HG02610 (cell line): ENCODE measurements at regions not wholly inside any gene's neighbourhood (a gene's known extent, or its start where the extent isn't known, plus 50 kb on each side); places are given as distances from the start of the nearest gene placed in this dataset.

Experiments used
- ATAC-seq: cut with Tn5 transposase; IDR thresholded peaks from one replicate; pipeline ENCODE4 v1.9.1; 2021; ENCODE audit warnings: mild to moderate bottlenecking, moderate library complexity; ENCODE audit not compliant: unreplicated experiment

DNA sequence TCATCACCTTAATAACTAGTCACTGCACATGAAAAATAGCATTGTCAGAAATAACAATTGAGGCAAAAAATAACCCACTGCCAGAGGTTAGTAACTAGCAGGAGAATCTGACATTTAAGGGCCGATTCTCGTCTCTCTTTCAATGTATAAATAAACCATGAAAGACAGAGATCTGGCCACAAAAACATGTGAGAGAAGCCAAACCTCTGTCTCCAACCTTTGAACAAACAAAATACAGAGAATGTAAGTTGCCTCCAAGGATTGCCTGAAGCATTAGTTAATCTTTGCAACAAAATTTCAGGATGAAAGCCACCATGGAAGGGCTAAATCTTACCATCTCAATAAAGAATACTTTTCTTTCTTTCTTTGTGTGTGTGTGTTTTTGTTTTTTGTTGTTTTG is 257.4 kb upstream of the TMTC1 start:
- no peak for ATAC-seq

DNA sequence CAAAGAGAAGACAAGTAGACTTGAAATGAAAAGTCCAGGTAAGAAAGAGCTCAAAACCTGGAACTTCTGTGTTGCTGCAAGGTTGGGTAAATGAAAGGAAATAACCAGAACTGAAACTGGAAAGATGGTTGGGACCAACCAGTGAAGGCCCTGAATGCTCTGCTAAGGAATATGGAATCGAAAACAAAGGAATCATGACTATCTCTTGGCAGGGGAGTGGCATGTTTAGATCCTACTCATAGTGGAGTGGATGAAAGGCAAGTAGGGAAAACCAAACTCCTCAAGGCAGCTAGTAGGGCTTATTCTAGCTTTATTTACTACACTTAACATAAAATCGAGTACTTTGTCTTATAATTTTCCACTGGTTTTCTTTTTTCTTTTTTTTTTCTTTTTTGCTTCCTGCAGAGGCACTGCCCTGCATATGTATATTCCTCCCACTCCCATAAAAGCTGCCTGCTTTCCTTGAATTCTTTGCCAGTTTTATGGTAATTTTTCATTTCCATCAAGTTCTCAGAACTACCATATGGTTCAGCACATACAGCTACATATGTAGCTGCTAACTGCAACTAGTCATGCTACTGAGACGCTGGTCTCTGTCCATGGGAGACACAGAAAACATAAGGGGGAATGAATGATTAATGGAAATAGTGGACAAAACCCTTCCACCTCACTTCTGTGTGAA is 247.1 kb upstream of the TMTC1 start:
- no peak for ATAC-seq

DNA sequence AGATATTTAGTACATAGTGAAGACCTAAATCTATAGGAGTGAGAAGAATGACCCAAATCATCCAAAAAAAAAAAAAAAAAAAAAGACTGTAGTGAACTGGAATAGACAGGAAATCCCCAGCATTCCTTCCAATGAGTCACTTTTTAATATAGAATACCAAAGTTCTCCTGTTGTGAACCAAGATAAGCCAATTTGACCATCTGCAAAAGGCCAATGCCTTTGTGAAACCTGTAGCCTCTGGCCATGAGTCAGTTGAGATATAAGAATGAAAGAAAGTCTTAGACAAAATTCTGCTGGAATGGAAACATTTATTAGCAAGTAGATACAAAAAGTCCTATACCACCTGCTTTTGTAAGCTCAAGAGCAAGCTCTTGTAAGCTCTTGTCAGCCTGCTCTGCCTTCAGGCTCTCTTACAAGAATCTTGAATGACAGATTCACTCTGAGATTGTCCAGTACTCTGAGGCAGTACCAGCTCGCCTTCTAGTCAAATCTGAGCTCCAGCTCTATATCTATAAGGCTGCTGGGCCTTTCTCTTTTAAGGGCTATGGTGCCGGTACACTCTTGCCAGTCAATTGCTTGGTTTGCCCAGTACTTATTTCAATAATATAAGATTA is 243.0 kb upstream of the TMTC1 start:
- ATAC-seq: no peak

DNA sequence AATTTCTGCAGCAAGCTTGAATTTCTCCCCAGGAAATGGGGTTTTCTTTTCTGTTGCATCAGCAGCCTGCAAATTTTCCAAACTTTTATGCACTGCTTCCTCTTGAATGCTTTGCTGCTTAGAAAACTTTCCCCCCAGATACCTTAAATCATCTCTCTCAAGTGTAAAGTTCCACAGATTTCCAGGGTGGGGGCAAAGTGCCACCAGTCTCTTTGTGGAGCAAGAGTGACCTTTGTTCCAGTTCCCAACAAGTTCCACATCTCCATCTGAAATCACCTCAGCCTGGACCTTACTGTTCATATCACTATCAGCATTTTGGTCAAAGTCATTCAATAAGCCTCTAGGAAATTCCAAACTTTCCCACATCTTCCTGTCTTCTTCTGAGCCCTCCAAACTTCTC is 241.6 kb upstream of the TMTC1 start:
- ATAC-seq: no peak

DNA sequence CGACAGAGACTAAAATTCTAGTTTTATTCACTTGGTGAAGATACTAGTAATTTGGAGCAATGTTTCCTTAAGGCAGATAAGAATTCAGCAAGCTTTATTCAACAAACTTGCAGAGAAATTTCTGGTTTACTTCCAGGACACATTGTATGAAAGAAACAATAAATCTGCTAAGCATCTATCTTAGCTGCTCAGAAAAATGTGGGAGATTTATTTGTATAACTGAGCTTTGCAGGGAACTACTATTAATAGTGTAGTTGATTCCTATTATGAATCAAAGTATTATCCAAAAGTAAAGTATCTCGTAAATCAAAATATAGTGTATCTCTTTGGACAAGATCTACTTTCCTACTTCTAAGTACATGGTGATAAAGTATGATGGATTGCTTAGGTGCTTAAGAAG is 239.4 kb upstream of the TMTC1 start:
- ATAC-seq: no peak

DNA sequence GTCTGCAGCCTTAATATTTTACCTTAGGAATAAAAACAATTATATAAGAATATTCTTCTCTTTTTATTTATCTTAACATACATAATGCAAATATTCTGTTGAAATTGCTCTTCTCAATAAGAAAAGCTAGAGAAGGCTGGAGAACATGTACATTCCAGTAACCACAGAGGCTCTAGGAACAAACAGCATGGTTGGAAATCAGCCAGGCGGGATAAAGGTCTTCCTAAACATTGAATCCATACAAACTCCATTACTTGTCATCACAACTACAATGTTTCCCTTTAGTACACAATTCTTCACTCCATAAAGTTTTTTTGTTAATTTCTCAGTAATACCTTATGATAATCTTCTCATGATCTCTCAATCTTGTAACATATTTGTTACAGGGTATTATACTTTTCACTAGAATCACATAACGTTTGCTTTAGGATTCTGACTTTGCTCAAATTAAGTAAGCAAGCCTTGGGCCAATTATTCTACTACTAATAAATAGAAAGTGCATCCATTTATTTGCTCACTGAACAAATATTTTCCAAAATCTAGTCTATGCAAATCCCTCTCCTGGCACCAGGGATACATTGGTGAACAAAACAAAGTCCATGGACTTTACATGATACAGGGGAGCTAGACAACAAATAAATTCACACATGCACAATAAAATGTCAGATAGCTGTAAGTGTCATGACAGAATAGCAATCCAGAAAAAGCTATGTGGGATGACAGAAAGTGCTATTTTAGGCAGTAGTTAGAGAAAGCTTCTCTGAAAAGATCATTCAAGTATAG is 237.5 kb upstream of the TMTC1 start:
- ATAC-seq: no peak

DNA sequence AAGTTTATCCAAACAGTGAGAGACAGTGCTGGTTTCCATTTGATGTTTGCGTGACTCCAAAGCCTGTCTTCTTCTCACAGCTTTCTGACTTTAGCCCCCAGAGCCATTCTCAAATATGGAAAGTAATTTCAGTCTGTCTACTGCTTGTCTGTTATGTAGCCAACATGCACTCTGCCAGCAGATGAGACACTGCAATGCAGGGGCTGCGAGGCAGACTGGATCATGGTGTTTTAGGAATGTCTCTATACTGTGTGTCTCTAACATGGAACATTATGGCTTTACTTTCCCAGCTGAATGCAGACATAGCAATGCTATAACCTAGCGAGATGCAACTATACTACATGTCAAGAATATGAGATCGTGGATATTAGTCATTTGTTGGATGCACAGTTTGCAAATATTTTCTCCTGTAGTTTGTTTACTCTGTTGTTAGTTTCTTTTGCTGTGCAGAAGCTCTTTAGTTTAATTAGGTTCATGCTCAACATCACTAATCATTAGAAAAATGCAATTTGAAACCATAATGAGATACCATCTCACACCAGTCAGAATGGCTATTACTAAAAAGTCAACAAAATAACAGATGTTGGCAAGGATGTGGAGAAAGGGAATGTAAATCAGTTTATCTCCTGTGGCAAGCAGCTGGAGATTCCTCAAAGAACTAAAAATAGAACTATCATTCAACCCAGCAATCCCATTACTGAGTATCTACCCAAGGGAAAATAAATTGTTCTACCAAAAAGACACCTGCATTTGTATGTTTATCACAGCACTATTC is 235.8 kb upstream of the TMTC1 start:
- no peak for ATAC-seq

DNA sequence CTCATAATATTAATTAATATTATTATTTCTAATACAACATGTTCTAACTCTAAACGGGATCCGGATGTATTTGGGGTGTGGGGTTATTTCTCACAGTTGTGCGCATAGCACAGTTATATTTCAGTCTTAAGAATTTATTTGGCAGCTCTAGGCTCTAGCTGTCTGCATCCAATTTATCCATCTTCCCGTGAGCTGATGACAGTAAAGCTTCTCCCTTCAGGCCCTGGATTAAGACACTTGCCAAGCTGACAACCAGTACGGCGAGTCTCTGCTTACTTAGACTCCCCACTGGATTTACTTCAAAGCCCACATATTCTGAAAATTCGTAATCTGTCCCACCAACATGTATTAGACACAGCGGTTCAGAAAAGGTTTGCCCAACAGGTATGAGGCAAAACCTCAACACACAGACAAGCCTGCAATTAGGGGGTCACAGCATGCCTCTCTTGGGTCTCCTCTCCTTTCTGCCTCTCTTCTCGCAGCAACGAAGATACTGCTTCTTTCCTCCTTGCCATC is 232.9 kb upstream of the TMTC1 start:
- no peak for ATAC-seq

DNA sequence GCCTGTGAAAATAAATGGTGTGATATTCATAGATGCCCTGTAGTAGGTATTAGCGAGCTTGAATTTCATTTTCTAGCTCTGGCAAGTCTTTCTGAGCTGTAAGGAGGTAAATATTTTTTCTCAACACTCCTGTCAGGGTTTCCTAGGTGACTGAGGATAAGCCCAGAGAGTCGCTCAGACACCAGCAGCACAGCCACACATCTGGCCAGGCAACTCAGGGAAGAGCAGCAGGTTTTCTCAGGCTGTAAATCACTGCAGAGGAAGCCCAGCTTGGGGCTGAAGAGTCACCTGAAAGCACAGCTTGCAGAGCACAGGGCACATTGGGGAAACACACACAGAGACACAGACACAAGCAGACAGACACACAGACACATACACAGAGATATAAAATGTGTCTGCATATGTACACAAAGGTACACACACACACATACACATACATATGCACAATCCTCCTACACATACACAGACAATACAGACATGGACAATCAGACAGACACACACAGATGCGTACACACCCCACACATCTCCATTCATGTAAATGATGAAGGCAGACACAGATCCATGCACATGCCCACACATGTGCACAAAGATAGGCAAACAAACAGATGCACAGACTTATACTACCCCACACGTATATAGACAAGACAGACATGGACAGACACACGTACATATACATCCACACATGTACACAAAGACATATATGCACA is 232.0 kb upstream of the TMTC1 start:
- no peak for ATAC-seq

DNA sequence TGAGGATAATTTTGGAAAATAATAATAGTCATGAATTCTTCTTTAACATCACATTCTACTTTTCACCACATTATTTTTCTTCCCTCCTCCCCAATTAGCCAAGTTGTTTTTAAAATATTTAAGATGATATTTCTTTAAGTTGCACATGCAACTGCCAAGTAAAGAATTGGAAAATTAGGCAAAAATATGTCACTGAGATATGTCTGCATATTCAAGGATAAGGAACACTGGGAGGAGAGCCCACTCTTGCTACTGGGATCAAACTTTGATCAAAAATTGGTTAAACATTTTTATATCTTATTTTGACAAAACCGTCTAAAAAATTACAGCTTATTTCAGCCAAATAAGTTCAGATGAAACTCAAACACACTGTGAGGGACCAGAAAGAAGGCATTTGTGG is 231.2 kb upstream of the TMTC1 start:
- ATAC-seq: no peak

DNA sequence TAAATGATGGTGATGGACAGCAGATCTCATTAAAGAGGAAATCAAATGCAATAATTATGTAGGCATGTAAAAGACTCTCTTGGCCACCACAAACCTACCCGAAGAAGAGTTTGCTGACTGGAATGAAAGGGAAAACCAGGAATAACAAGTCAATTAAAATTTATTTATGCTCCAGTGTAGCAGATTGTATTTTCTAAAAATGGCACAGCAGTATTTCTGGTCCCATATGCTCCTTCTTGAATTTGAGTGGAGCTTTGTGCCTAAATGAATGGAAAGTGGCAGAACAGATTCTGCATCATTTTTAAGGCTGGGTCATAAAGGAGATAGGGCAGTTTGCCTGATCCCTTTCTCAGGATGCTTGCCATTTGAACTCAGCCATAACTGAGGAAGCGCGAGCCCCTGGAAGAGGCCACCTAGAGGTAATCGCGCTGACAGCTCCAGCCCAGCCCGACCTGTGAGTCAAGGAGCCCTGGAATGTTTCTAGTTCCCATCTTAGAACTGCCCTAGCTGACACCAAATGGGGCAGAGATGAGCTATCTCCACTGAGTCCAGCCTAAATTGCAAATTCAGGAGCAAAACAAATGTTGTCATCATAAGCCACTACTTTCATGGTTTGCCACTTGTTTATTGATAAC is 229.2 kb upstream of the TMTC1 start:
- no peak for ATAC-seq

DNA sequence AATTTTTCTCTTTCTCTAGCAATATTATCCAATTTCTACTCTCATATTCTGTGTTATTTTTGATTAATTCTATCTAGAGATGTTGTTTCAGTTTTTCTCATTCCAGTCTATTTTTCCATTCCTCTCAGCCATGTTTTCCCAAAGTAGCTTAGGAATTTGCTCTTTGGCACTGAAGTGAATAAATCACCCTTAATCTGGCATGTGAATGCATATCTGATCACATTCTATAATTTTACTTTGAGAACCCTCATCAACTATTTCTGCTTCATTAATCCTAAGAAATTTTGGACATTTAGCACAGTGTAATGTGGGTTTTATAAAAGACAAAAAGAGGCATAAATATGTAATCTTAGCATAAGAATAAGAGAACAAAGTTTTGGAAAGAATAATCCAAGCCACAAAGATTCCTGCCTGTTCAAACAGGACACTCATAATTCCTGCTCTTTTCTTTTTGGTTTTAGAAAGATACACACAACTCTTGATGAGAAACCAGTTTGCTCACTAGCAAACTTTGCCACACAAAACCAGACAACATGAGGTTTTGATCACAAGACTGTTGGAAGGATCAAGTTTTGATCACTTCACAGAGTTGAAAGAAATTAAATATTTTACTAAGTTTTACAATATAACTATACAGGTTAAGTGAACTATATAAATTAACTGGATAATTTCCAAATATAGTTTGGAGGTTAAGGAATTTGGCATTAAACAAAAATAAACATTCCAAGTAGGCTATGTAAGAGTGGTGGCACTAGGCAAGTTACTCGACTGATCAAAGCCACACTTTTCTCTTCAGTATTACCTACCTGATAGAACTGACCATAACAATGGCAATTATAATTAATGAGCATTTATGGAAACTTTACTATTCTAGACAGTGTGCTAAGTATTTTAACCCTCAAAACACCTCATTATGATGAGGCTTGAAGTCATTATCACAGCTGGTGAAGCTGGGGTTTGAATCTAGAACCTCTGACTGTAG is 226.6 kb upstream of the TMTC1 start:
- ATAC-seq: no peak

DNA sequence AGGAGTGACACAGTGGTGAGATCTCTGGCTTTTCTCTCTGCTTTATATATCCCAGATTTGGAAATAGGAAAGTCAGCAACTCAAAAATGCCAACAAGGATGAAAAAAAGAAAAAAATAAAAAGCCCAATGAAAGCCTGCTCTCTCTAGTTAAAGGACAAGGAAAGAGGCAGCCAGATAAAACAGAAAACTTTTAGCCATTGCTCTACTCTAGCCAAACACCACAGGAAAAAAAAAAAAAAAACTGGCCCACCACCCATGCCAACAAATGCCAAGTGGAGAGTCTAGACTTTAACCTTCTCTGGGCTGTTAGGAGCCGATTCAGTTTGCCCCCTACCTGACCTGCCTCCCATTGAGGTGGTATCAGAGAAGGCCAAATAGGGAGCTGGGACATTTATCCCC is 222.3 kb upstream of the TMTC1 start:
- no peak for ATAC-seq

DNA sequence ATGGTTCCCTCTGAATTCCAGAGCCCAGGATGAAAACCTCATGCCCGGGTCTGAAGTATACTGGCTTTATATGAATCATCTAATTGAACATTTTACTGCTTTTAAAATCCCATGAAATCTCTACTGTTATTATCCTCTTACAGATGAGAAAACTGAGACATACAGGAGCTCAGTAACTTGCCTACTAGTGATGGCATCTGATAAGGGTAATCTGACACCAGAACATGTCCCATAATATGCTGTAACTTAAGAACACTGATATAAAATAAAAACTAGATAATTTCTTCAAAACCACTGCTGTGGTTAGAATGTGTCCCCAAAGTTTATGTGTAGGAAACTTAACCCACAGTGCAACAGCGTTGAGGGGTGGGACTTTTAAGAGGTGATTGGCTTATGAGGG is 219.6 kb upstream of the TMTC1 start:
- ATAC-seq: no peak

DNA sequence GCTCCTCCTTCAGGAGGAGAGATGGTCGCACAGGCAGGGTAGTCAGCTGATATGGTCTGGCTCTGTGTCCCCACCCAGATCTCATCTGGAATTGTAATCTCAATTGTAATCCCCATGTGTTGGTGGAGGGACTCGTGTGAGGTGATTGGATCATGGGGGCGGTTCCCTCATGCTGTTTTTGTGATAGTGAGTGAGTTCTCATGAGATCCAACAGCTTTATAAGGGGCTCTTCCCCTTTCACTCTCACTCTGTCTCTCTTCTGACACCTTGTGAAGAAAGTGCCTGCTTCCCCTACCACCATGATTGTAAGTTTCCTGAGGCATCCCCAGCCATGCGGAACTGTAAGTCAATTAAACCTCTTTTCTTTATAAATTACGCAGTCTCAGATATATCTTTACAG is 218.9 kb upstream of the TMTC1 start:
- ATAC-seq: no peak

DNA sequence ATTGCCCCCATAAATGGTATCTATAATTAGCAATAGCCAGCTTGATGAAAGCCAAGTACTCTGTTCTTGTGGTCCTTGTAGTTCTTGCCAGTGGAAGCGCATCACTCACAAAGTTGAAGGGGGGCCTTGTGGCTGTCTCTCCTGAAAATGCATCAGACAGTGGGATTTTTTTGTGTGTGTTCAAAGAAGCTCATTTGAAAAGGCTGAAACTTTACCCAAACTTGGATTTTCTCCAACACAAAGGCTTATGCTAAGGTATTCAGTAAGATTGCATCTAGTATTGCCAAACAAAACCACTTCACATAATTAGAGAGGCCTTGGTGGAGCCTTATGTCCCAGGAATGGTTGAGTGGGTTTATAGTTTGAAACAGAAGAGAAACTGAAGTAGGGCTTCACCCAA is 216.7 kb upstream of the TMTC1 start:
- no peak for ATAC-seq

DNA sequence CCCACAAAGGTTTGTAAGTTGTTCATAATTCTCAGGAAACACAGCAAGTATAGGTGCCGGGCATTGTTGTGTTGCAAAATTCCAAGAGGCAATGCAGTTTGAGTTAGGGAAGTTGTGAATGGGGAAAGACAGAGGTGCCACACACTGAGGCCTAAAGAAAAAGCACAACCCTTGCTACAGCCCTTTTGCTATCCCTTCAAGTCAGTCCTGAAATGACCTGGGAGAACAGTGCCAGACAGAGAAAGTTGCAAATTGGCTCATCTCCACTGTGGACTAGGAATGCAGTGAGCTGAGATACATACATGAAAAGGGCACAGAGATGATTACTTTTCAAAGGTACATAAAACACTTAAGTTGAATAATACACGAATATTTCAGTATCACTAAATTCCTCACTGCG is 213.3 kb upstream of the TMTC1 start:
- no peak for ATAC-seq

DNA sequence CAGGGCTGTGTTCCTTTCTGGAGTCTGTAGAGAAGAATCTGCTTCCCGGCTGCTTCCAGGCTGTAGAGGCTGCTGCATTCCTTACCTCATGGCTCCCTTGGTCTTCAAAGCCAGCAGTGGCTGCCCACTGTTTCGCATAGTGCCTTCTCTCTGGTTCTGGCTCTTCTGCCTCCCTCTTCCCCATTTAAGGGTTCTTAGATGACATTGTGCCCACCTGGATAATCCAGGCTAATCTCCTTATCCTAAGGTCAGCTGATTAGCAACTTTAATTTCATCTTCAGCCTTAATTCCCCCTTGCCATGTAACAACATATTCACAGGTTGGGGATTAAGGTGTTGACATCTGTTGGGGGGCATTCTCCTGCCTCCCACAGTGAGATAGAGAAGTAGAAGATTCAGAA is 208.6 kb upstream of the TMTC1 start:
- no peak for ATAC-seq

DNA sequence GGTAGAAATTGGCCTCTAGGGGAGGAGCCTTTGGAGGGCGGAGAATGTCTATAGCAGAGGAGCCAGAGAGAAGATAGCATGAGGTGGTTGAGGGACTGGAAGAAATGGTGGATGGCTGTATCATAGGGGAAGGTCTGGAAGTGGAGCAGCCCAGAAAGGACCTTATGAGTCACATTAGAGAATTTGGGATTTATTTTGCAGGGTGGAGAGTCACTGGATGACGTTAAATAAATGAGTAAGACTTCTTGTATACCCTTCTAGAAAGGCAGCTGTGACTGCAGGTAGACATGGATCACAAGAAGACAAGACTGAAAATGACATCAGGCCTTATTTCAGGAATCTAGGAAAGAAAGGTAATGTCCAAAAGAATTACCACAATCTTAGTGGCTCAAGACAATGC is 208.2 kb upstream of the TMTC1 start:
- no peak for ATAC-seq
